Liver (tissue), 8 donors: ENCODE measurements at regions not wholly inside any gene's neighbourhood (a gene's known extent, or its start where the extent isn't known, plus 50 kb on each side); places are given as distances from the start of the nearest gene placed in this dataset.

ENCODE experiments used
- DNase-seq: peaks from one replicate; pipeline ENCODE4 v3.0.0-alpha.2; 2017; ENCODE audit warnings: low spot score
- H3K27ac ChIP-seq, 2 donors: one replicate each; pipeline ENCODE4 v1.7.0; 2013; ENCODE audit warnings: inconsistent platforms in 2 of 2, low read length in 2 of 2, control low read depth in 1 of 2, low read depth in 1 of 2, mild to moderate bottlenecking in 1 of 2
- H3K27me3 ChIP-seq, 4 donors: one replicate each; pipeline versions ENCODE4 v1.6.1 to v1.7.0; 2013; ENCODE audit warnings: low read length in 3 of 4, inconsistent platforms in 1 of 4, mild to moderate bottlenecking in 1 of 4, moderate library complexity in 1 of 4; ENCODE audit not compliant: control insufficient read depth in 4 of 4, insufficient read depth in 4 of 4
- H3K36me3 ChIP-seq, 4 donors: one replicate each; pipeline versions ENCODE4 v1.6.1 to v1.7.0; 2013; ENCODE audit warnings: low read length in 3 of 4, mild to moderate bottlenecking in 3 of 4, low read depth in 1 of 4, moderate library complexity in 1 of 4; ENCODE audit not compliant: control insufficient read depth in 4 of 4, insufficient read depth in 3 of 4
- H3K4me1 ChIP-seq, 4 donors: one replicate each; pipeline versions ENCODE4 v1.6.1 to v1.7.0; 2013; ENCODE audit warnings: low read length in 3 of 4, mild to moderate bottlenecking in 3 of 4, moderate library complexity in 1 of 4; ENCODE audit not compliant: control insufficient read depth in 4 of 4, insufficient read depth in 4 of 4
- H3K4me3 ChIP-seq, 3 donors: one replicate each; pipeline versions ENCODE4 v1.6.1 to v1.7.0; 2013; ENCODE audit warnings: low read length in 3 of 3, control low read depth in 1 of 3, low read depth in 1 of 3, mild to moderate bottlenecking in 1 of 3
- H3K9ac ChIP-seq, 2 donors: one replicate each; pipeline ENCODE4 v1.7.0; 2013; ENCODE audit warnings: low read length in 2 of 2, mild to moderate bottlenecking in 2 of 2, moderate library complexity in 2 of 2, control low read depth in 1 of 2, low read depth in 1 of 2
- H3K9me3 ChIP-seq, 4 donors: one replicate each; pipeline versions ENCODE4 v1.6.1 to v1.7.0; 2013; ENCODE audit warnings: low read length in 3 of 4; ENCODE audit not compliant: control insufficient read depth in 4 of 4
- EGR1 ChIP-seq, 2 donors: IDR thresholded peaks; 2 replicates each; pipeline ENCODE4 v1.6.1; 2016 to 2018; ENCODE audit warnings: antibody characterized with exemption in 2 of 2, low read depth in 2 of 2
- FOXA1 ChIP-seq: IDR thresholded peaks from 2 replicates; pipeline ENCODE4 v1.6.1; 2016; ENCODE audit warnings: antibody characterized with exemption
- FOXA2 ChIP-seq: IDR thresholded peaks from 2 replicates; pipeline ENCODE4 v1.6.1; 2016; ENCODE audit warnings: antibody characterized with exemption
- GABPA ChIP-seq, 2 donors: IDR thresholded peaks in 1 of 2; conservative IDR thresholded peaks in 1 of 2; 2 replicates each; pipeline ENCODE4 v1.6.1; 2016; ENCODE audit warnings: antibody characterized with exemption in 2 of 2, mild to moderate bottlenecking in 1 of 2, moderate library complexity in 1 of 2
- HNF4A ChIP-seq, 2 donors: conservative IDR thresholded peaks; 2 replicates each; pipeline ENCODE4 v1.6.1; 2016; ENCODE audit warnings: antibody characterized with exemption in 2 of 2, mild to moderate bottlenecking in 2 of 2
- HNF4G ChIP-seq: IDR thresholded peaks from 2 replicates; pipeline ENCODE4 v1.6.1; 2016; ENCODE audit warnings: antibody characterized with exemption
- JUND ChIP-seq, 2 donors: IDR thresholded peaks; 2 replicates each; pipeline ENCODE4 v1.6.1; 2016; ENCODE audit warnings: antibody characterized with exemption in 2 of 2
- NR2F2 ChIP-seq: IDR thresholded peaks from 2 replicates; pipeline ENCODE4 v1.6.1; 2016; ENCODE audit warnings: antibody characterized with exemption
- RAD21 ChIP-seq, 2 donors: IDR thresholded peaks; 2 replicates each; pipeline ENCODE4 v1.6.1; 2016; ENCODE audit warnings: antibody characterized with exemption in 2 of 2, mild to moderate bottlenecking in 2 of 2
- RXRA ChIP-seq, 2 donors: IDR thresholded peaks; 2 replicates each; pipeline ENCODE4 v1.6.1; 2017 to 2018; ENCODE audit warnings: antibody characterized with exemption in 2 of 2, mild to moderate bottlenecking in 1 of 2
- SP1 ChIP-seq: IDR thresholded peaks from 2 replicates; pipeline ENCODE4 v1.6.1; 2018; ENCODE audit warnings: antibody characterized with exemption, mild to moderate bottlenecking
- TAF1 ChIP-seq: conservative IDR thresholded peaks from 2 replicates; pipeline ENCODE4 v1.6.1; 2016; ENCODE audit warnings: antibody characterized with exemption, mild to moderate bottlenecking
- YY1 ChIP-seq: IDR thresholded peaks from 2 replicates; pipeline ENCODE4 v1.6.1; 2016; ENCODE audit warnings: antibody characterized with exemption, mild to moderate bottlenecking
- WGBS: extraction: QIAGEN DNeasy Blood & Tissue Kit; methylation state at CpG from one replicate; pipeline ENCODE4 v1.1.7; 2013; 5-methylcytosine and 5-hydroxymethylcytosine counted together
- TF ChIP-seq, protein P1 (sequence below): fragments of 150-350 bp; IDR thresholded peaks from 2 replicates; pipeline ENCODE4 v1.5.1; 2017; ENCODE audit warnings: improper control_type of control experiment, low read depth, low read length; ENCODE audit not compliant: missing input control
- TF ChIP-seq, protein P2 (sequence below): IDR thresholded peaks from 2 replicates; pipeline ENCODE4 v1.6.1; 2016; ENCODE audit warnings: antibody characterized with exemption, mild to moderate bottlenecking
- TF ChIP-seq, protein P3 (sequence below): IDR thresholded peaks from 2 replicates; pipeline ENCODE4 v1.6.1; 2016; ENCODE audit warnings: antibody characterized with exemption
- TF ChIP-seq, protein P4 (sequence below): IDR thresholded peaks from 2 replicates; pipeline ENCODE4 v1.6.1; 2016; ENCODE audit warnings: antibody characterized with exemption
- TF ChIP-seq, protein P5 (sequence below): IDR thresholded peaks from 2 replicates; pipeline ENCODE4 v1.6.1; 2016; ENCODE audit warnings: antibody characterized with exemption
- donor health status: healthy.
- donor health status: healthy.
- donor health status: healthy.
- donor health status: healthy.
- donor health status: healthy.

DNA sequence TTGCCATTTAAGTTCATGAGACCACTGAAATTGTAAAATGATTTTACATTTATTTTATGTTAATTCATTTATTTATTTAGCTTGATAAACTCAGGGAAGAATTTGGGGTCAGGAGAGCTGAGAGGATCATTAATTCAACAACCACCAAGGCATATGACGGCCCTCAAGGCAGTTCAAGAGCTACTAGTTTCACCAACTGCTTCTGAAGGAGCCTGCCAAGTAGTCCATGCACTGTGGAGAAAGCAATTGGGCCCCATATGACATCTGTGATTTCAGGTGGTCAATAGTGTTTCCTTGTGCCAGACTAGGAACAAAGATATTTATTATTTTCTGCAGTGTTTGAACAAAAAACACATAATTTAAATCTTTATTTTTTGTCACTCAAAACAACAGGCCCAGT lies 236.4 kb downstream of the CASP12 start:
- no peak overlapping the region for H3K9ac ChIP-seq
- WGBS = 56% methylated on average over 1 of the region's 1 CpG
- H3K4me3 ChIP-seq = no peak overlapping the region
- H3K9me3 ChIP-seq = no peaks in the 10 kb centered on the region
- no peaks in the 10 kb centered on the region for H3K27me3 ChIP-seq
- no peaks in the 10 kb centered on the region for H3K4me1 ChIP-seq
- no peaks in the 10 kb centered on the region for H3K36me3 ChIP-seq
- TF ChIP-seq HNF4A (conservative IDR thresholded peaks at IDR 0.05) = no peak
- TF ChIP-seq EGR1 (IDR thresholded peaks at IDR 0.05; ENCODE audit: low read depth in 2 of 2) = no peak
- TF ChIP-seq JUND (IDR thresholded peaks at IDR 0.05) = no peak
- no peak for TF ChIP-seq HNF4G
- TF ChIP-seq SP1 = no peak
- TF ChIP-seq FOXA1 = no peak
- TF ChIP-seq TAF1 = no peak
- no peak for DNase-seq
- no peak overlapping the region for H3K27ac ChIP-seq

DNA sequence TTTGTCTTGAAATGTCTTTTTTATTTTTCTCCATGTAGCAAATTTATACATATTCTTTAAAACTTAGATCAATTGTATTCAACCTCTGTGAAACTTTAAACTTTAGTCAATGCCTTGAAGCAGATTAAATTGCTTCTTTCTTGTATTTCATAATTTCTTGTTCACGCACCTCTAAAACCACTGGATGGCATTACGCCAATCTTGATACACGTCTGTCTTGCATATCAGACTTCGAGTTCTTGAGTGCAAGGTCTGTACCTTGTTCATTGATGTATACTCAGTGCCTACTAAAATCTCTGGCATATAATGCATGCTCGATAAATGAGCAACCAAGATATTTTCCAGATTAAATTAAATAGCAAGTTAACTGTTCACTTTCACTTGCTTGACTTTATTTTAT lies 236.8 kb downstream of the CASP12 start:
- TF ChIP-seq RXRA (IDR thresholded peaks at IDR 0.05) = no peak
- no peak for TF ChIP-seq TAF1
- no peak for TF ChIP-seq SP1
- TF ChIP-seq HNF4A (conservative IDR thresholded peaks at IDR 0.05) = no peak
- no peak for TF ChIP-seq NR2F2
- no peak for TF ChIP-seq RAD21 (IDR thresholded peaks at IDR 0.05)
- TF ChIP-seq, protein P1, sequence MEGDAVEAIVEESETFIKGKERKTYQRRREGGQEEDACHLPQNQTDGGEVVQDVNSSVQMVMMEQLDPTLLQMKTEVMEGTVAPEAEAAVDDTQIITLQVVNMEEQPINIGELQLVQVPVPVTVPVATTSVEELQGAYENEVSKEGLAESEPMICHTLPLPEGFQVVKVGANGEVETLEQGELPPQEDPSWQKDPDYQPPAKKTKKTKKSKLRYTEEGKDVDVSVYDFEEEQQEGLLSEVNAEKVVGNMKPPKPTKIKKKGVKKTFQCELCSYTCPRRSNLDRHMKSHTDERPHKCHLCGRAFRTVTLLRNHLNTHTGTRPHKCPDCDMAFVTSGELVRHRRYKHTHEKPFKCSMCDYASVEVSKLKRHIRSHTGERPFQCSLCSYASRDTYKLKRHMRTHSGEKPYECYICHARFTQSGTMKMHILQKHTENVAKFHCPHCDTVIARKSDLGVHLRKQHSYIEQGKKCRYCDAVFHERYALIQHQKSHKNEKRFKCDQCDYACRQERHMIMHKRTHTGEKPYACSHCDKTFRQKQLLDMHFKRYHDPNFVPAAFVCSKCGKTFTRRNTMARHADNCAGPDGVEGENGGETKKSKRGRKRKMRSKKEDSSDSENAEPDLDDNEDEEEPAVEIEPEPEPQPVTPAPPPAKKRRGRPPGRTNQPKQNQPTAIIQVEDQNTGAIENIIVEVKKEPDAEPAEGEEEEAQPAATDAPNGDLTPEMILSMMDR = no peak
- TF ChIP-seq, protein P2, sequence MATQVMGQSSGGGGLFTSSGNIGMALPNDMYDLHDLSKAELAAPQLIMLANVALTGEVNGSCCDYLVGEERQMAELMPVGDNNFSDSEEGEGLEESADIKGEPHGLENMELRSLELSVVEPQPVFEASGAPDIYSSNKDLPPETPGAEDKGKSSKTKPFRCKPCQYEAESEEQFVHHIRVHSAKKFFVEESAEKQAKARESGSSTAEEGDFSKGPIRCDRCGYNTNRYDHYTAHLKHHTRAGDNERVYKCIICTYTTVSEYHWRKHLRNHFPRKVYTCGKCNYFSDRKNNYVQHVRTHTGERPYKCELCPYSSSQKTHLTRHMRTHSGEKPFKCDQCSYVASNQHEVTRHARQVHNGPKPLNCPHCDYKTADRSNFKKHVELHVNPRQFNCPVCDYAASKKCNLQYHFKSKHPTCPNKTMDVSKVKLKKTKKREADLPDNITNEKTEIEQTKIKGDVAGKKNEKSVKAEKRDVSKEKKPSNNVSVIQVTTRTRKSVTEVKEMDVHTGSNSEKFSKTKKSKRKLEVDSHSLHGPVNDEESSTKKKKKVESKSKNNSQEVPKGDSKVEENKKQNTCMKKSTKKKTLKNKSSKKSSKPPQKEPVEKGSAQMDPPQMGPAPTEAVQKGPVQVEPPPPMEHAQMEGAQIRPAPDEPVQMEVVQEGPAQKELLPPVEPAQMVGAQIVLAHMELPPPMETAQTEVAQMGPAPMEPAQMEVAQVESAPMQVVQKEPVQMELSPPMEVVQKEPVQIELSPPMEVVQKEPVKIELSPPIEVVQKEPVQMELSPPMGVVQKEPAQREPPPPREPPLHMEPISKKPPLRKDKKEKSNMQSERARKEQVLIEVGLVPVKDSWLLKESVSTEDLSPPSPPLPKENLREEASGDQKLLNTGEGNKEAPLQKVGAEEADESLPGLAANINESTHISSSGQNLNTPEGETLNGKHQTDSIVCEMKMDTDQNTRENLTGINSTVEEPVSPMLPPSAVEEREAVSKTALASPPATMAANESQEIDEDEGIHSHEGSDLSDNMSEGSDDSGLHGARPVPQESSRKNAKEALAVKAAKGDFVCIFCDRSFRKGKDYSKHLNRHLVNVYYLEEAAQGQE = no peak
- TF ChIP-seq, protein P3, sequence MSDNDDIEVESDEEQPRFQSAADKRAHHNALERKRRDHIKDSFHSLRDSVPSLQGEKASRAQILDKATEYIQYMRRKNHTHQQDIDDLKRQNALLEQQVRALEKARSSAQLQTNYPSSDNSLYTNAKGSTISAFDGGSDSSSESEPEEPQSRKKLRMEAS = no peak
- TF ChIP-seq FOXA1 = no peak
- TF ChIP-seq, protein P4, sequence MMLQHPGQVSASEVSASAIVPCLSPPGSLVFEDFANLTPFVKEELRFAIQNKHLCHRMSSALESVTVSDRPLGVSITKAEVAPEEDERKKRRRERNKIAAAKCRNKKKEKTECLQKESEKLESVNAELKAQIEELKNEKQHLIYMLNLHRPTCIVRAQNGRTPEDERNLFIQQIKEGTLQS = no peak
- TF ChIP-seq EGR1 (IDR thresholded peaks at IDR 0.05; ENCODE audit: low read depth in 2 of 2) = no peak
- TF ChIP-seq JUND (IDR thresholded peaks at IDR 0.05) = no peak
- no peak for TF ChIP-seq GABPA (IDR thresholded peaks at IDR 0.05 in 1 of 2, conservative IDR thresholded peaks at IDR 0.05 in 1 of 2)
- no peak for TF ChIP-seq HNF4G
- no peak for TF ChIP-seq YY1
- no peak for TF ChIP-seq FOXA2
- TF ChIP-seq, protein P5, sequence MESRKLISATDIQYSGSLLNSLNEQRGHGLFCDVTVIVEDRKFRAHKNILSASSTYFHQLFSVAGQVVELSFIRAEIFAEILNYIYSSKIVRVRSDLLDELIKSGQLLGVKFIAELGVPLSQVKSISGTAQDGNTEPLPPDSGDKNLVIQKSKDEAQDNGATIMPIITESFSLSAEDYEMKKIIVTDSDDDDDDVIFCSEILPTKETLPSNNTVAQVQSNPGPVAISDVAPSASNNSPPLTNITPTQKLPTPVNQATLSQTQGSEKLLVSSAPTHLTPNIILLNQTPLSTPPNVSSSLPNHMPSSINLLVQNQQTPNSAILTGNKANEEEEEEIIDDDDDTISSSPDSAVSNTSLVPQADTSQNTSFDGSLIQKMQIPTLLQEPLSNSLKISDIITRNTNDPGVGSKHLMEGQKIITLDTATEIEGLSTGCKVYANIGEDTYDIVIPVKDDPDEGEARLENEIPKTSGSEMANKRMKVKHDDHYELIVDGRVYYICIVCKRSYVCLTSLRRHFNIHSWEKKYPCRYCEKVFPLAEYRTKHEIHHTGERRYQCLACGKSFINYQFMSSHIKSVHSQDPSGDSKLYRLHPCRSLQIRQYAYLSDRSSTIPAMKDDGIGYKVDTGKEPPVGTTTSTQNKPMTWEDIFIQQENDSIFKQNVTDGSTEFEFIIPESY = no peak
- H3K36me3 ChIP-seq = no peaks in the 10 kb centered on the region
- no peaks in the 10 kb centered on the region for H3K4me1 ChIP-seq
- no peak overlapping the region for H3K27ac ChIP-seq
- H3K27me3 ChIP-seq = no peaks in the 10 kb centered on the region
- no peak overlapping the region for H3K9ac ChIP-seq
- 75% methylated on average over 5 of the region's 5 CpGs for WGBS
- DNase-seq = no peak
- no peaks in the 10 kb centered on the region for H3K9me3 ChIP-seq
- H3K4me3 ChIP-seq = no peak overlapping the region
